ENCODE measurements at regions not wholly inside any gene's neighbourhood (a gene's known extent, or its start where the extent isn't known, plus 50 kb on each side); places are given as distances from the start of the nearest gene placed in this dataset.
"Not testable (repeated sequence)": the region's sequence is repeated elsewhere in the genome, so short reads cannot be mapped to it uniquely, and the experiment has no call there.

DNA sequence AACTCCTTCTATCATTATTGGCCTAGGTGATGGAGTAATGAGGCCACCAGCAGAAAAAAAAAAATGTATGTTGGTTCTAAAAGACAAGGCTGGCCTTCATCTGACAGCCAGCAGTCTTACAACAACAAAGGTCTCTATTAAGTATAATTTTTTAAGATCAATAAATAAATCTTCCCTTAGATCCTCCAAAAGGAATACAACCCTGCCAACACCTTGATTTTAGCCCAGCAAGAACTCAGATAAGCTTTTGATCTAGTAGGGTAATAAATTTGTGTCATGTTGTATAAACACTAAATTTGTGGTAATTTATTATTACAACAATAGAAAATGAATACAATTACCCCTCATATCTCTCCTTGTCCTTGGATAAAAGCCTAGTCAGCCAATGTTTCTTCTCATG lies 633.2 kb upstream of the FAM174A start:
- no peak for DNase-seq

DNA sequence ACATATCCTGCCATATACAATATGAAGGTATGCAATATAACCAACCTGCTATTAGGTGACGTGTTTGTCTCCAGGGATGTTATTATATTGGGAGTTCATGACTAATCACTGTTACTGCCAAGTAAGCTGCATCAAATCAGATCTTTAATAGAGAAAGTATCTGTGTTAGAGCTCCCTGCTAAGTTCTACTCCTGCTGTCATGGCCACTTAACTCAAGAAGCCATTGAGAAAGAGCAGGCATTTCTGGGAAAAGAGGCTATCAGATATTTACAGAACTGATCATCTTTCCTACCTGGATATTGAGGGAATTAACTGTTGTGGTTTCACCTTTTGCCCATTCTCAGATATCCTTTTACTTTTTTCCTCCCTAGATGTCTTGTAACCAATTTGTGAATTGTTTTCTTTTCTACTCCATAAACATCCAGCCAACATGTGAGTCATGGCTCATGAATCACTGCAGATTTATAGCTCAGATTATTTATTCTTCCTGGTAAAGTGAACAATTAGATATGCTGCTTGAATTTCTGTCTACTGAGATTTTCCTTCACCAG lies 634.8 kb upstream of the FAM174A start:
- no peak for DNase-seq

DNA sequence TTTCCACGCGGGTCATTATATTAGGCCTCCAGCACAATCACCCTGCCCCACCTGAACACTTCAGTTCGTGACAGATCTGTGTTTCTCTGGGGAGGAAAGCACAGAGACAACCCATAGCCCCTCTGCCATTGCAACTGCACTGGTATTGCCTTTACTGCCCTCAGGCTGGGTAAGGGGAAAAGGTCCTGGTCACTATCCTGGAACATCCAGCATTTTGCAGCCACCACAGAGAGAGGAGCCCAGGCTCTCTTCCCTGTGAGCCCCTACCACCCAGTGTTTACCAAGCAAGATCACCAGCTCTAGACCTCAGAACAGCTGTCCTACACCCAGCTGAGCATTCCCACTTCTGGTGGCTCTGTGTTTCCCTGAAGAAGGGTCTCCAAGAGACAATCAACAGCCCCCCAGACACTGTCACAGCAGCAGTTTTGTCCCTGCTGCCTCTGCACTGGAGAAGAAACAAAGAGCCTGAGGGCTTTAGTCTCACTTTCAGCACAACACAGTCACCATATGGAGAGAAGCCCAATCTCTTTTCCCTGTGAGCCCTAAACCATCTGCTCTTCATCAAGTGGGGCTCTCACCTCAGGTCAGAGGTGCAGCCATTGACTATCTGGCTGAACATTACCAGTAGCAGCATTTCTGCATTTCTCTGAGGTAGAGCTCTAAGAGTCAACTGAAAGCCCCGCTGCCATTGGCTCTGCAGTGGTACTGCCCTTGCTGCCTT lies 655.2 kb upstream of the FAM174A start:
- no peak for DNase-seq

DNA sequence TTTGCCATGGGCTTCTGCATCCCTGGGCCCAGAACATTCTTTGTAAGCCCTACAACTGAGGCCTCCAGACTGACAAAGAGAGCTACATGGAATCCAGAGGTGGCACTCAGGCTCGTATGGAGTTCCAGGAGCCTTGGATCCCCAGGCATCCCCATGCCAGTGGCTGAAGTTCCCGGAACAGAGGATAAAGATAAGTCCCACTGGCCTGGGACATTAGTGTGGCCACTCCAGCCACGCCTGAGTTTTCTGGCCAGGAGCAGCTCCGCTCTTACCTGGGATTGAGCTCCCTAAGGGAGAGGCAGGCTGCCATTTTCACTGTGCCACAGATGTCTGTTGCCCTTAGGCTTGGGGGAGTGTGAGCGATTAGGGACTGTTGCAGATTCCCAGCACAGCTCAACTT lies 656.3 kb upstream of the FAM174A start:
- no peak for DNase-seq

DNA sequence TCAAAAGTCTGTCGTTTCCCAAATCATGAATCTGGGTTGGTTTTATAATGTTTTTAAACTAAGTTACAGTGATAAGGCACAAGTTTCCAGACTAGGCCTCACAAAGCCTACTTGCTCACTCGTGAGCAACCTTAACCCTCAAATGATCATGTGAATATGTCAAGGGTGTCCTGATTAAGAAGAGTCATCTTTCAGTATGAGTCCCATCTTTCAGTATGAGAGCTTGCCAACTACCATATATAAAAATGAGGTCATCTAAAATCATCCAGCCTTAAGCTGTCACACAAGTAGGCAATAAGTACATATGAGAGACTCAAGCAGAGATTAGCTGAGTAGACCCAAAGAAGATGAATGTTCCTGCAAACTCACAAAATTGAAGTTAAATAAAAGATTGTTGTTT lies 668.4 kb upstream of the FAM174A start:
- DNase-seq: no peak

DNA sequence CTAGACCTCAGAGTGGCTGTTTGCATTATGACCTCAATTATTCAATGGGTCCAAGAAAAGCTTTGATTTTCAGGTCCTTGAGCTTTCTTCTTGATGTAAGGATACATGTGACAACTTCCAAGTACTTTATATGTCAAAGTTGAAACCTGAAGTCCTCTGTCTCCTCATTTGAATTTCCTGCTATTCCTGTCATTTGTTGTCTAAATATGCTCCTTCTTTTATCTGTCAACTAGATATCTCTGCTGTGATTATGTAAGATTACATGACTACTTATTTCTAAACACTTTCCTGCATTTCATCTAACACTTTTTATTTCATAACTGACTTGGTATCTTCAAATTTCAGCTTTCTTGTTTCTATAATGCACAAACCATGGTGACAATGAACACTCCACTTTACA lies 670.0 kb upstream of the FAM174A start:
- DNase-seq: no peak

GRCh38 chr5:99835791-99836190 lies 699.4 kb upstream of the FAM174A start:
- no peak for DNase-seq

DNA sequence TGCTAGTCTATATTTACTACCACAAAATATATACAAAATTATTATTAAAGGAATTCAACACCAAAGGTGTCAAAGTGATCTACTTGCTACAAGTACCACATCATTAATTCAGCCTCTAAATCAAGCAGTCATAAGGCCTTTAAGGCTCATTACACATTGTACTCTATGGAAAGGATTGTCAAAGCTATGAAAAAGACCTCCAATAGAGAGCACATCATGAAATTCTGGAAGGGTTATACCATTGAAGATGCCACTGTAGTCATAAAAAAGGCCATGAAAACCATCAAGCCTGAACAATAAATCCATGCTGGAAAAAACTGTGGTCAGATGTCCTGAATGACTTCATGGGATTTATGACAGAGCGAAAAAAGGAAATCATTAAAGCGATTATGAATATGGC lies 708.0 kb upstream of the FAM174A start:
- no peak for DNase-seq

DNA sequence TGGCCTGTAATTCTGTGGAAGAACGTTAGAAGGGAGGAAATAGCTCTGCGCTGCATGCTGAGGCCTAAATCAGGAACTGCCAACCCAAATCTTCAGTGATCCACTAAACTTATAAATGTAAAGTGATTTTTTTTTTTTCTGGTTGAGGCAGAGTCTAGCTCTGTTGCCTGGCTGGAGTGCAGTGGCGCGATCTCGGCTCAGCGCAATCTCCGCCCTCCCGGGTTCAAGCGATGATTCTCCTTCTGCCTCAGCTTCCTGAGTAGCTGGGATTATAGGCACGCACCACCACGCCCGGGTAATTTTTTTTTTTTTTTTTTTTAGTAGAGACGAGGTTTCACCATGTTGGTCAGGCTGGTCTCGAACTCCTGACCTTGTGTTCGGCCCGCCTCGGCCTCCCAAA lies 717.4 kb upstream of the FAM174A start:
- no peak for DNase-seq

- no peak for DNase-seq
These were observed 720.7 kb upstream of the FAM174A start for GRCh38 chr5:99814321-99815063.

GRCh38 chr5:99808657-99809230 lies 726.4 kb upstream of the FAM174A start:
- no peak for DNase-seq

- no peak for DNase-seq
These were observed 727.8 kb upstream of the FAM174A start for GRCh38 chr5:99807346-99807745.

DNA sequence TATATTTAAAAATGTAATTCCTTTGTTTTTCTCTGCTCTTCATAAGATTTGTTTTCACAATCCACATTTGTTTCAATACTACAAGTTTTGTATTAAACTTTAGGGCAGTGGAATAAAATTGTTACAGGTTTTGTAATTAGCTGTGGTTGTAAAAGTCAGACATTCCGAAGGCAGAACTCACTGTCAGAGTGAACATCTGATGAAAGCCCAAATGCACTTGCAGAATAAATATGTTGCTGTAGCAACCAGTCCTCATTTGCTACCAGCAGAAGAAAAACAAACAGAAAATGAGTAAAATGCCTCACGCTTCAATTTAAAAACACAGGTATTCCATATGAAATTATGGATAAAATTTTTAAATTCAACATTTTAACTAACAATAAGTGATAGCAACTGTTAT lies 740.1 kb upstream of the FAM174A start:
- no peak for DNase-seq

GRCh38 chr5:99788482-99788881 lies 746.7 kb upstream of the FAM174A start:
- no peak for DNase-seq

DNA sequence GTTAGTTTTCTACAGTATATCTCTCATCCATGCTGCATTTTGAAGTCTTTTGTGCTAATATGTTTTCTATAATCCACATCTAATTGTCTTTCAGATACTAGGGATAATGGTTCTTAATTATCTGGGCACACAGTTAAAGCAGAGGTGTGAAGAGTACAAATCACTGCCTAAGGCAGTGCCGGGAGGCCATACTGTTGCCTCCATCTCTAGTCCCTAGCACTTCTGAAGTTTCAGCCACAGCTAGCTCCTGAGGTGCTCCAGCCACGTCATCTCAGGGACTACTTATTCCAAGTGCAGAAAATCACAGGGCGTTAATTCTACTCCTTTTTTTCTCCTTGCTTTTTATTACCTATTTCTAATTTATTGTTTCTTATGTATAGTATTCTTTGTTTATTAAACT lies 760.0 kb upstream of the FAM174A start:
- no peak for DNase-seq

DNA sequence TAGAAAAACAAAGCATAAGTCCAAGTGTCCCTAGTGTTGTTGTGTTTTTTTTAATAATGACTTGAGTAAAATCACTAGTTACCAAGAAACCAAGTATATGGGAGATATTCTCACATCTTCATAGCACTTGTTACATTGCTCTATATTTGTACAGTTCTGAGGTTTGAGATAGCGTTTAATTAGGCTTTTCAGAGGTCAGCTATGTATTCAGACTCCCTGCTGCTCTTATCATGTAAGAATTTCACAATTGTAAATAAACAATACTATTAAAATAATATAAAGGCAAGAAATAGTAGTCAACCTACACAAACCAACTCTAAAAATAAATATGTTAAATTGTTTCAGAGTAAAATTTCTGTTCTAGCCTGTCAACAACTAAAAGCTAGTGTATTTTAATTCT lies 761.9 kb upstream of the FAM174A start:
- DNase-seq: no peak

DNA sequence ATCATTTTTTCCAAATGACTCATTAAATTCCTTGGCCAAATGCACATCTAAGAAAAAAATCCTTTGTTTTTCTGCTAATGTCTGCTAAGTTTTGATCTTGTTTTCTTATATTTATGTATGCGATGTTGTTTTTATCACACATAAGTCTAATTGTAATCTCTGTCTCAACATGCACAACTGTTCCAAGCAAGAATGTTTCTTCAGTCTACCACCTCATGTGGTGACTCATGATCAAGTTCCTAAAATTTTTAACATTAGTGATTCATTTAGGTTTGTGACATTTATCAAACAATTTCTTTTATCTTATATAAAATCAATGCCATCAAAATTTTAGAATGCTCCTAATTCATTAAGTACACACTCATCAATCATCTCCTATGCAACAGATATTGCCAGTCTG lies 763.9 kb upstream of the FAM174A start:
- DNase-seq: no peak

GRCh38 chr5:99765011-99765410 lies 770.2 kb upstream of the FAM174A start:
- DNase-seq: peak; percentile 8 to 29

- no peak for DNase-seq
These were observed 772.0 kb upstream of the FAM174A start for GRCh38 chr5:99763021-99763774.

DNA sequence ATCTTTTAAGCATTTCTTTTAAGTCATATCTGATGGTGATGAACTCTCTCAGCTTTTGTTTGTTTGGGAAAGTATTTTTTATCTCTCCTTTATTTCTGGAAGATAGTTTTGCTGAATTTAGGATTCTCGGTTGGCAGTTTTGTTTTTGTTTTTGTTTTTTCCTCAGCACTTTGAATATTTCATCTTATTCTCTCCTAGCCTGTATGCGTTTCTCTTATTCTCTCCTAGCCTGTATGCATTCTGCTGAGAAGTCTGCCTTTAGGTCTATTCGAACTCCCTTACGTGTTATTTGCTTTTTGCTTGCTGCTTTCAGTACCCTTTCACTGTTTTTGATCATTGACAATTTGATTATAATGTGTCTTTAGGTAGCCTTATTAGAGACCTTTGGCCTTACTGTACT lies 787.8 kb upstream of the FAM174A start:
- DNase-seq: no peak

GRCh38 chr5:99733146-99733545 lies 802.0 kb upstream of the FAM174A start:
- not testable (repeated sequence) for DNase-seq

- not testable (repeated sequence) for DNase-seq
These were observed 801.8 kb upstream of the CHD1 start for GRCh38 chr5:99730653-99731052.
